Activated naive CD8-positive, alpha-beta T cell (primary cell): ENCODE measurements at regions not wholly inside any gene's neighbourhood (a gene's known extent, or its start where the extent isn't known, plus 50 kb on each side); places are given as distances from the start of the nearest gene placed in this dataset.

ENCODE experiments used
- H3K27ac Mint-ChIP-seq: one replicate; pipeline ENCODE4 v1.8.0; 2021; ENCODE audit warnings: mixed read lengths
- H3K27me3 Mint-ChIP-seq: one replicate; pipeline ENCODE4 v1.8.0; 2021; ENCODE audit warnings: mixed read lengths
- H3K36me3 Mint-ChIP-seq: one replicate; pipeline ENCODE4 v1.8.0; 2021; ENCODE audit warnings: mixed read lengths
- H3K4me1 Mint-ChIP-seq: one replicate; pipeline ENCODE4 v1.8.0; 2021; ENCODE audit warnings: low read depth, mixed read lengths
- H3K4me3 Mint-ChIP-seq: one replicate; pipeline ENCODE4 v1.8.0; 2021; ENCODE audit warnings: mild to moderate bottlenecking, mixed read lengths
- H3K9me3 Mint-ChIP-seq: one replicate; pipeline ENCODE4 v1.8.0; 2021; ENCODE audit warnings: low read depth, mixed read lengths

DNA sequence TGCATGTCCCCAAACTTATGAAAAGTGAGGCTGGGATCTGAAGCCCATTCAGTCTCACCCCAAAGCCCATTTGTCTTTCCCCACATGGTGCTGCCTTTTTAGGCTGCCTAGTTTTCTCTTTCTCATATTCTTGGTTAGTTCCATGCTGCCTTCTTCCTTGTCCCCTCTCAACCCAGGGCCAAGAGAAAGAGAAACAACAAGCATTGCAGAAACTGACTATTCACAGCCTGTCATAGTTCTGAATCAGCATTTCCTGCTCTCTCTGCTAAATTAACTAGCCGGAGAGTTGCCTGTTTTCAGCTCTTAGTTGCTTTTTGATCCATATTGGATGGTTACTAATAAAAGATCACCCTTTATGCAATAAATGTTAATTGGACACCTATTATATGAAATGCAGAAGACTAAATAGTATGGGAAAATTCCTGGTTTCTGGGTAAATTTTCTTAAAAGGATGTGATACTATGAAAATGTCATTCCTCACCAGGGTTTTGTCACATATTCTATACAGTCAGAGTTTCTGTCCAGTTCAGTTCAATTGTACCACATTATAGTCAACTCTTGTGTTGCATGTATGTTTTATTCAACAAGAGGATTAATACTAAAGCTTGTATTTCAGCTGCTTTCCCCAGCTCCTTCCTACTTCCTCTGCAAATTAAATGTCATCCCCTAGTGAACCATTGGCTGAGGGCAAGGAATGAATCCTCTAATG, 246.5 kb downstream of the GALR1 start:
- H3K36me3 Mint-ChIP-seq: no peaks in the 10 kb centered on the region
- no peaks in the 10 kb centered on the region for H3K4me1 Mint-ChIP-seq
- no peak overlapping the region for H3K27ac Mint-ChIP-seq
- no peaks in the 10 kb centered on the region for H3K9me3 Mint-ChIP-seq
- H3K27me3 Mint-ChIP-seq: peaks cover 4% of the 10 kb centered on the region
- H3K4me3 Mint-ChIP-seq: no peak overlapping the region

GRCh38 chr18:77501266-77501665, 251.6 kb downstream of the GALR1 start:
- Mint-ChIP-seq H3K4me3 (no peak overlapping the region), H3K36me3 (no peaks in the 10 kb centered on the region), H3K4me1 (no peaks in the 10 kb centered on the region), H3K27me3 (peaks cover 5% of the 10 kb centered on the region), H3K27ac (no peak overlapping the region), H3K9me3 (no peaks in the 10 kb centered on the region)

DNA sequence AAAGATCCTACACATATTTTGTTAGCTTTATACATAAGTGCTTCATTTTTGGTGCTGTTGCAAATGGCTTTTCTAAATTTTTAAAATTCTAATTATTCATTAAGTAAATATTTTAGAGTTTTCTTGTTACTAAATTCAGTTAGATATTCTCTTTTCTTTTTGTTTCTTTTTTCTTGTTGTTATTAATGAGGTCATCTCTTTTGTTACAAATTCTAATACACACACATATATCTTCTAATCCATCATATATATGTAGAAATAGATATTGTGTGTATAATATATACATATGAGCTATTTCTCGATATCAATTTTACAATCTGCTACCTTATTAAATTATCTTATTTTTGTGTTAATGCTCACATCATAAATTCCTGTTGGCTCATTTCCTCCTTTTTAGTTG, 255.9 kb downstream of the GALR1 start:
- Mint-ChIP-seq H3K4me1 (no peaks in the 10 kb centered on the region), H3K9me3 (no peaks in the 10 kb centered on the region), H3K27me3 (peaks cover 13% of the 10 kb centered on the region), H3K36me3 (no peaks in the 10 kb centered on the region), H3K4me3 (no peak overlapping the region), H3K27ac (no peak overlapping the region)

- Mint-ChIP-seq H3K27me3 (peaks cover 7% of the 10 kb centered on the region), H3K4me3 (no peak overlapping the region), H3K9me3 (no peaks in the 10 kb centered on the region), H3K4me1 (no peaks in the 10 kb centered on the region), H3K36me3 (no peaks in the 10 kb centered on the region), H3K27ac (no peak overlapping the region)
Observed at GRCh38 chr18:77512152-77512551, 262.5 kb downstream of the GALR1 start.

- H3K9me3 Mint-ChIP-seq: no peaks in the 10 kb centered on the region
- H3K27me3 Mint-ChIP-seq: peaks cover 4% of the 10 kb centered on the region
- H3K4me3 Mint-ChIP-seq: no peak overlapping the region
- H3K27ac Mint-ChIP-seq: no peak overlapping the region
- H3K4me1 Mint-ChIP-seq: no peaks in the 10 kb centered on the region
- no peaks in the 10 kb centered on the region for H3K36me3 Mint-ChIP-seq
Observed at GRCh38 chr18:77517901-77518300, 268.3 kb downstream of the GALR1 start.

DNA sequence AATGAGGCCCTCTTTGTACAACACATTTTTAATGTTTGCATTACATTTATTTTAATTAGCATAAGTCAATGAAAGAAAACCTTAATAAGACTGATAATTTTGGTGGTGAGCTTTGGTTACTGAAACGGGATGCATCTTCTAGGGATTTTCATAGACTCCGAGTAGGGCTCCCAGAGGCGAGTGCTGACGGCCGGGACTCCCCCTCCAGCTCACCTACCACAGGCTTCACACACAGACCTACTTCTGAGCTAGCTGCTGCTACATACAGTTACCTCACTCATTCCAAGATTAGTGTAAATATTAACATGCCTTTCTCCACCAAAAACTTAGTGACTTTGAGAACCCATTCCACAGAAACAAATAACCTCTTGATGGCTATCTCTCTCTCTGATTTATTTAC, 271.1 kb downstream of the GALR1 start:
- H3K36me3 Mint-ChIP-seq: no peaks in the 10 kb centered on the region
- H3K4me1 Mint-ChIP-seq: no peaks in the 10 kb centered on the region
- H3K4me3 Mint-ChIP-seq: no peak overlapping the region
- H3K27me3 Mint-ChIP-seq: peaks cover 5% of the 10 kb centered on the region
- no peak overlapping the region for H3K27ac Mint-ChIP-seq
- no peaks in the 10 kb centered on the region for H3K9me3 Mint-ChIP-seq

GRCh38 chr18:77522051-77522675, 272.5 kb downstream of the GALR1 start:
- Mint-ChIP-seq H3K9me3 (peaks cover 5% of the 10 kb centered on the region), H3K27me3 (peaks cover 5% of the 10 kb centered on the region)

DNA sequence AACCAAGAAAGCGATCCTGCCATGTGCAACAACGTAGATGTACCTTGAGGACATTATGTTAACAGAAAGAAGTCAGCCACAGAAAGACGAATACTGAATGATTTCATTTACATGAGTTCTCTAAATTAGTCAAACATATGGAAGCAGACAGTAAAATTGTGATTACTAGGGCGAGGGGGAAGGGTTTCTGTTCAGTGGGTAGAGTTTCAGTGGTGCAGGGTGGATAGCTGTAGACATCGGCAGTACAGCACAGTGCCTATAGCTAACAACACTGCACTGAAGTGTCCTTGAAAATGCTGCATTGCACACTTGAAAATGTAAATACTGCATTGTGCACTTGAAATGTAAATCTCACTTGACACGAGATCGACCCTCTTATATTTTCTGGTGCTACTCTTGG, 275.3 kb downstream of the GALR1 start:
- H3K9me3 Mint-ChIP-seq: peaks cover 5% of the 10 kb centered on the region
- H3K27me3 Mint-ChIP-seq: peaks cover 4% of the 10 kb centered on the region
- H3K36me3 Mint-ChIP-seq: no peaks in the 10 kb centered on the region
- no peak overlapping the region for H3K27ac Mint-ChIP-seq
- H3K4me3 Mint-ChIP-seq: no peak overlapping the region
- no peaks in the 10 kb centered on the region for H3K4me1 Mint-ChIP-seq

More at GRCh38 chr18:77522051-77522675, 272.5 kb downstream of the GALR1 start:
- Mint-ChIP-seq H3K4me1 (no peaks in the 10 kb centered on the region), H3K36me3 (no peaks in the 10 kb centered on the region), H3K27ac (no peak overlapping the region), H3K4me3 (no peak overlapping the region)

- Mint-ChIP-seq H3K27ac (no peak overlapping the region), H3K4me3 (no peak overlapping the region), H3K36me3 (no peaks in the 10 kb centered on the region), H3K27me3 (peaks cover 1% of the 10 kb centered on the region), H3K9me3 (peaks cover 5% of the 10 kb centered on the region), H3K4me1 (no peaks in the 10 kb centered on the region)
Observed at GRCh38 chr18:77526962-77527361, 277.3 kb downstream of the GALR1 start.

DNA sequence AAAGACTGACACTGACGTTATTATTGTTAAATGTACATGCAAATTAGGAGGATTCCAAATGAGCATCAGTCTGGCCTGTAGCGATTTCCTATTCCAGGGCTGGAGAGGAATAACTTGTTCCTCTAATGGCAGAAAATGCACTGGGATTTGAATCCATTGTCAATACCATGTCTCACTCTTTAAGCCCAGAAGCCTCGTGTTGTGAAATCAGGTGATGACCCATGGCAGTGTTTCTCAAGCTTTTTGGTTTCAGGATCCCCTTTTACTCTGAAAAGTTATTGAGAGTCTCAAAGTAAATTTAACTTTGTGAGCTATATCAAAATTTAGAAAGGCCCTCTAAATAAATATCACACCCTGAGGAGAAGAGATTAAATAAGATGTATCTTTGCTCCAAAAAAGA, 279.2 kb downstream of the GALR1 start:
- H3K27ac Mint-ChIP-seq: no peak overlapping the region
- peaks cover 5% of the 10 kb centered on the region for H3K9me3 Mint-ChIP-seq
- H3K4me3 Mint-ChIP-seq: no peak overlapping the region
- H3K27me3 Mint-ChIP-seq: no peaks in the 10 kb centered on the region
- H3K4me1 Mint-ChIP-seq: no peaks in the 10 kb centered on the region
- no peaks in the 10 kb centered on the region for H3K36me3 Mint-ChIP-seq

GRCh38 chr18:77529492-77530176, 280.0 kb downstream of the GALR1 start:
- no peak overlapping the region for H3K27ac Mint-ChIP-seq
- no peaks in the 10 kb centered on the region for H3K36me3 Mint-ChIP-seq
- no peaks in the 10 kb centered on the region for H3K4me1 Mint-ChIP-seq
- H3K27me3 Mint-ChIP-seq: no peaks in the 10 kb centered on the region
- no peak overlapping the region for H3K4me3 Mint-ChIP-seq
- H3K9me3 Mint-ChIP-seq: peaks cover 5% of the 10 kb centered on the region

DNA sequence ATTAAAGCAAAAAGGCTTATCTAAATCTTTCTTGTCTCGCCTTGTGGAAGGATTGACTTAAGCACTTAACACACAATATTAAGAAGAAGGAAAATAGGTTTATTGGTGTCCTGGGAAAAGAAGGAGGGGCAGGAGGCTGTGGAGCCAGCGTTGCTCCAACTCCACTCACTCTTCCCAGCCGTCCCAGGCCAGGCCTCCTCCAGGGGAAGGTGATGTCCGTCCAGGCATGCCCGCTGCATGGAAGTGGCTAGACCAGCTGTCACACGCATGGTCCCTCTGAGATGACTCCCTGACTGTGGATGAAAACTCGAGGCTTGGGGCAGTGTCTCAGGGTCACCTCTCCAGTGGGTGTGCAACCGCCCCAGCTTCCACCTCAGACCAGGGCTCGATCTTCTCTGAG, 281.1 kb downstream of the GALR1 start:
- H3K27ac Mint-ChIP-seq: no peak overlapping the region
- H3K4me1 Mint-ChIP-seq: no peaks in the 10 kb centered on the region
- H3K4me3 Mint-ChIP-seq: no peak overlapping the region
- peaks cover 5% of the 10 kb centered on the region for H3K9me3 Mint-ChIP-seq
- no peaks in the 10 kb centered on the region for H3K27me3 Mint-ChIP-seq
- no peaks in the 10 kb centered on the region for H3K36me3 Mint-ChIP-seq

DNA sequence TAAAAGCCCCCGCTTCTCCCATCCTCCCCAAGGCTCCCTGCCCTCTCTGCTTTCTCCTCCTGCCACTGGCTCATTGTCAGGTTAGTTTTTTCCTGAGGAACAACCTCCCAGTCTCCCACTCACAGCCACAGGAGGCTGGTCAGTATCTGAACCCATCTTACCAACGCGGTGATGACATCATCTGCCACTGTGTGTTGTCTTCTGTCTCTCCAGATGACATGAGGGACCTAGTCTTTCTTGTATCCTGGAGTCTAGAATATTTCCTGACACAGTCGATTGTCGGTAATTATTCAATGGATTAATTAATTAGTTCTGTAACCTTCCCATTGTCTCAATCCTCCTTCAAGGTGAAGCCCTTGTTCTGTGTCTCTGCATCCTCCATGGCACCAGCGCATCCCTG, 290.2 kb downstream of the GALR1 start:
- no peak overlapping the region for H3K4me3 Mint-ChIP-seq
- no peaks in the 10 kb centered on the region for H3K9me3 Mint-ChIP-seq
- no peaks in the 10 kb centered on the region for H3K4me1 Mint-ChIP-seq
- no peak overlapping the region for H3K27ac Mint-ChIP-seq
- peaks cover 8% of the 10 kb centered on the region for H3K27me3 Mint-ChIP-seq
- H3K36me3 Mint-ChIP-seq: no peaks in the 10 kb centered on the region

- Mint-ChIP-seq H3K4me3 (no peak overlapping the region), H3K27ac (no peak overlapping the region), H3K27me3 (peaks cover 9% of the 10 kb centered on the region), H3K4me1 (no peaks in the 10 kb centered on the region), H3K36me3 (no peaks in the 10 kb centered on the region), H3K9me3 (no peaks in the 10 kb centered on the region)
Observed at GRCh38 chr18:77544792-77545191, 295.1 kb downstream of the GALR1 start.

DNA sequence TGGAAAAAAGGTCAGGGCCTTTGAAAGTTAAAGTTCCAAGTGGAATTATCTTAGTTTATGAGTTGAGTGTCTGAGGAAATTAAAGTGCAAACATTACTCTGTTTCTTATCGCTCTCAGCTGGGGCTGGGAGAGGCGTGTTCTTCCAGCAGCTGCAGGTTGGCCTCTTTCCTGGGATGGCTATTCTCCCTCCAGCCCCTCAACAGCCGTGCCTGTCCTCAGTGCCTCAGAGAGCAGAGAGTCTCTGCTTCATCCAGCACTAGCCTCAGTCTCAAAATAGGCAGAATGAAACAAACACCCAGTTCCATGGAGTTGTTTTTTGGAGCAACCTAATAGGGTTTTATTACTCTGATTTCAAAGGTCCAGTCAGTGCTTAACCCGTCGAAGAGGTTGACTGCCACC, 298.1 kb downstream of the GALR1 start:
- Mint-ChIP-seq H3K36me3 (no peaks in the 10 kb centered on the region), H3K27me3 (peaks cover 4% of the 10 kb centered on the region), H3K9me3 (no peaks in the 10 kb centered on the region), H3K27ac (no peak overlapping the region), H3K4me1 (no peaks in the 10 kb centered on the region), H3K4me3 (no peak overlapping the region)
